ENCODE measurements at regions not wholly inside any gene's neighbourhood (a gene's known extent, or its start where the extent isn't known, plus 50 kb on each side); places are given as distances from the start of the nearest gene placed in this dataset.
"Not testable (repeated sequence)": the region's sequence is repeated elsewhere in the genome, so short reads cannot be mapped to it uniquely, and the experiment has no call there.

DNA sequence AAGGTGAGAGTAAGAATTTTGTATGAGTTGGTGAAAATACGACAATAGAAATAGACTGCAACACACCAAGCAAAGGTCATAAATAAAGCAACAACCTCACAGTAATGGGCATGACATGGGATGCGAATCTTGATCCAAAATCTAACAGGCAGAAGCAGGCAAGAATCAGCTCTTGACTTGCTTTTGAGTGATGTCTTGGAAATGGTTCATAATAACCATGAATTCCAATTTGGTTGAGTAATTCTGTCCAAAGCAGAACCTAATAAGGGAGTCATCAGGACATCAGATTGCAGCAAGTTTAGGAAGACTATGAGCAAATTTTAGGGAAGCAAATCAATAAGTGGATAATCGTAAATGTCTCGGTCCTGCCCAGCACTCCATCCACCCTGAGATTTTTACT, 224.0 kb upstream of the ISX start:
- DNase-seq (ENCODE audit: low spot score) = no peak

DNA sequence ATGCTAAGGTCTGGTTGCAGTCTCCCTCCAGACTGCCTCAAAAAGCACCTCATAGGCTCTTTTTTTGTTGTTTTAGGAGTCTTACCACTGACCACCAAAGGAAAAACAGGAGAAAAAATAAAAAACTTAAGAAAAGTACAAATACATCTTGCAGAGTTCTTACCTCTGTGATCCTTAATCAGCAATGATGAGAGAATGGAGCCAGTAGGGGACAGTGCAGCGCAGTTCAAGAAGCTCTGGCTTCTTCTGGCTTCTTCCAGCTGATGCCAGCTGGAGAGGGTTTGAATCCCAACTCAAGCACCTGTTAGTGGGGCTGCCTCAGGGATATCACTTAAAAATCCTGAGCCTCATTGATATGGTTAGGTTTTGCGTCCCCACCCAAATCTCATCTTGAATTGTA, 223.3 kb upstream of the ISX start:
- DNase-seq (ENCODE audit: low spot score) = no peak

DNA sequence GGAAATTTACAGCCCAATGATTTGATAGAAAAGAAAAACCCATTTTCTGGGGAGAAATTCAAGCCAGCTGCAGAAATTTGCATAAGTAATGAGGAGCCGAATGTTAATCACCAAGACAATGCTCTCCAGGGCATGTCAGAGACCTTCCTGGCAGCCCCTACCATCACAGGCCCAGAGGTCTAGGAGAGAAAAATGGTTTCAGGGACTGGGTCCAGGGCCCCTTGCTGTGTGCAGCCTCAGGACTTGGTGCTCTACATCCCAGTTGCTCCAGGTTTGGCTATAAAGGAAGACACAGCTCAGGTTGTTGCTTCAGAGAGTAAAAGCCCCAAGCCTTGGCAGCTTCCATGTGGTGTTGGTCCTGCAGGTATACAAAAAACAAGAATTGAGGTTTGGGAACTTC, 222.2 kb upstream of the ISX start:
- not testable (repeated sequence) for DNase-seq (ENCODE audit: low spot score)

DNA sequence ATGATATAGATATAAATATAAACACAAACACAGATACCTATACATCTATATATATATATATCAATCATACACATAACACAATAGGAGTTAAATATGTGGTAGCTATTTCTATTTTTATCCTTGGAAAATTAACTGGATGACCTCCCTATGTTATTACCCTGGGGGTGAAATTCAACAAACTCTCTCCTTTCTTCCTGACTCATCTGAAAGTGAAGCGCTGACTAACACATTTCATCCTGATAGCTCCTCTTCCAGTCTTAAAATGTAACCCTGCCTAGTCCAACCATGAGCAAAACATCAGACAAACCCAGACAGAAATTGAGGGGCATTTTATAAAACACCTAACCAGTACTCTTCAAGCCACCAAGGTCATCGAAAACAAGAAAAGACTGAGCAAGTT, 220.6 kb upstream of the ISX start:
- peak; percentile 44 for DNase-seq (ENCODE audit: low spot score)

DNA sequence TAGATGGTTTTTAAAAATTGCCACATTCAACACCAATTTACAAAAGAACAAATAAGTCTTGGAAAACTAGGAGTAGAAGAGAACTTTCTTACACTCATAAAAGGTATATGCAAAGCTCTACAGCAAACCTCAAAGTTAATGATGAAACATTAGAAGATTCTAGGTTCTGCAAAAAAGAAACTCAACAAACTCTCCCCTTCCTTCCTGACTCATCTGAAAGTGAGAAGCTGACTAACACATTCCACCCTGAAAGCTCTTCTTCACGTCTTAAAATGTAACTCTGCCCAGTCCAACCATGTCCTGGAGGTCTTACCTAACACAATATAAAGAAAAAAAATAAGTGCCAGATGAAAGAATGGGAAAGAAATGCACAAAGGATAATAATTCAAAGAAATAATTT, 218.9 kb upstream of the ISX start:
- peak; percentile 44 for DNase-seq (ENCODE audit: low spot score)

DNA sequence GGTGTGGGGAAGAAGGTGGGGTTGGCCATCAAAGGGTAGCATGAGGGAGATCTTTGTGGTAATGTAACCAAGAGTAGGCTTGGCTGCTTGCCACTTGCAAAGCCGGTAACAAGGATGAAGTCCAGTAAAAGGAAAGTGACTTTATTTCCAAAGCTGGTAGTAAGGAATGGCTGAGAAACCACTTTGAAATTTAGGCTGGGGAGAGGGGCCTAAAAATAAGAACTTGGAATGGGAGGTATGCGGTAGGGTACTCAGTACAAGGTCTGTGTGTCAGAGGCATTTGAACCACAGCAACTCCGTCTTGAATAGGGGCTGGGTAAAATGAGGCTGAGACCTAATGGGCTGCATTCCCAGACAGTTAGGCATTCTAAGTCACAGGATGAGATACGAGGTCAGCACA, 216.0 kb upstream of the ISX start:
- no peak for DNase-seq (ENCODE audit: low spot score)

DNA sequence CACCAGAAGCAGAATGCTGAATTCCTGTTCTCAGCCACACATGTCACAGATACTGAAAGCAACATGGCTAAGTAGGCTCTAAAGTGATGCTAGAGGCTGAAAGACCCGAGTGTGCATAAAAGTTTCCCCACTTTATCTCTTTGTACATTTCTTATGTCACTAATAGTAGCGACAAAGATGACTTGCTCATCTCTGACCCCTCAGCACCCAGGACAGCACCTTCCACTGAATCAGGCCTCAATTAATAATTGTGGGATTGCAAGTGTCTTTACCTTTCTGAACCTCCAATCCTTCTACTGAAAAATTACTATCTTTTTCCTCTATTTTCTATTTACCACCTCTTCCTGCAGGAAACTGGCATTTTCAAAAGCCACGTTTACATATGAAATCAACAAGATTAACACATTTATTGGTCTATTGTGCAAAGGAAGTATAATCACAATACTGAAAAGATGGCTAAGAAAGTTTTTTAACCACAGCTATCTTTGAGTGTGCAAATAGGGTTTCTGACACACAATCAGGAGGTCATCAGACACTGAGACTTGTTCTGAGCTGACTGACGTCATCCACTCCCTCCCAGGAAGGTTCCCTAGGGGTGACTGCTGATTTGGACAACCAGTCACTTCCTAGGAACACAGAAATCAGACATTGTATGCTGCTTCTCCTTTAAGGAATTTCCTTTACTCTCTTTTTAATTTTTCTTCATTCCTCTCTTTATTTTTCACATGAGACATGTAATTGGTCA, 213.9 kb upstream of the ISX start:
- no peak for DNase-seq (ENCODE audit: low spot score)

DNA sequence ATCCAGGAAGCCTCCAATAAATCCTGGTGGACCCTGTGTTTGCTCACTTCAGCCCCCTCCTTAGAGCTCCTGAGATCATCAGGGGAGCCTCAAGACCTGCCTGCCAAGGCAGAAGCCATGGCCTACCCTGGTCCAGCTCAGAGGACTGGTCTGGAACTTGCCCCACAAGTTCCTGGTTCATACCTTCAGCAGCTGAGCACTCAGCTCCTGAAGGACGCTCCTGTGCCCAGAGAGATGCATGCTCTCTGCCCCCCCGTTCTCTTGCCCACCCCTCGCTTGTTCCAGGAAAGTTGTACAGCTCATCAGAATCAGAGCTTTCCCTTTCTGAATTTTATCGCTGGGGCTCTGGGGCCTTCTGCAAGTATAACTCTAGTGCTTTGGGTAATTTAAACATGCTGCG, 210.5 kb upstream of the ISX start:
- no peak for DNase-seq (ENCODE audit: low spot score)

DNA sequence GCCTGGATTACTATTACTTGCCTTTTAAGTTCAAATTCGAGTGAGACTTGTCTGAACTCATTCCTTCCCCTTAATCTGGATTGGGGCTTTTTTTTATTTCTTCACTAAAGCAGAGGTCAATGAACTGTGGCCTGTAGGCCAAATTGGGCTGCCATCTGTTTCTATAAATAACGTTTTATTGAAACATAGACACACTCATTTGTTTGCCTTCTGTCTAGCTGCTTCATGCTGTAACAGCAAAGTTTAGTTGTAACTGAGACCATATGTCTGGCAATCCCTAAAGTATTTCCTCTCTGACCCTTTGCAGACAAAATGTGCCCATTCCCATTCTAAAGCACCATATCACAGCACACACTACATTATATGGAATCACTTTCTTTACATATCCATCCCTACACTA, 207.9 kb upstream of the ISX start:
- DNase-seq (ENCODE audit: low spot score) = no peak

DNA sequence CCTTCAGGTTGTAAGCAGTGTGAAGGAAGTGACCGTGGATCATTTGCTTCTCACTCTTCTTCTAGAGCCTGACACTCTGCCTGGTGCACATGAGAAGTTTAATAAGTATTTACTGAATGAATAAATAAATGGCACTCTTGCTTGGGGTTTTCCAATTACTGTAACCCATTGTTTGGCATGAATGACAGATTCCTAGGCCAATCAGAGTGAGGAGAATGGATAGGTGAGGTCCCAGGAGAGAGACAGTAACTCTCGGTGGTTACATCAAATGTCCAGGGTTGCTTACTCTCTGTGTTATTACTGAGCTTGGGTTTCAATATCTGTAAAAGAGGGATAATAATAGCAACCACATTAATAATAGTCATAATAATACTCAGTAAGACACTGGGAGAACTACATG, 204.2 kb upstream of the ISX start:
- no peak for DNase-seq (ENCODE audit: low spot score)

DNA sequence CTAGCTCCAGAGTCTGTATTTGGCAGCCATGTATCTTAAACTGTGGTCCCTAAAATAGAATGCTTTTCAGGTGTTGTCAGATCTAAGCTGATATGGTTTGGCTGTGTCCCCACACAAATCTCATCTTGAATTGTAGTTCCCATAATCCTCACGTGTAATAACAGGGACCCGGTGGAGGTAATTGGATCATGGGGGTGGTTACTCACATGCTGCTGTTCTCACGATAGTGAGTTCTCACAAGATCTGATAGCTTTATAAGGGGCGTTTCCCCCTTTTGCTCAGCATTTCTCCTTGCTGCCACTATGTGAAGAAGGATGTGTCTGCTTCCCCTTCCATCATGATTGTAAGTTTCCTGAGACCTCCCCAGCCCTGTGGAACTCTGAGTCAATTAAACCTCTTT, 199.9 kb upstream of the ISX start:
- DNase-seq (ENCODE audit: low spot score) = no peak

DNA sequence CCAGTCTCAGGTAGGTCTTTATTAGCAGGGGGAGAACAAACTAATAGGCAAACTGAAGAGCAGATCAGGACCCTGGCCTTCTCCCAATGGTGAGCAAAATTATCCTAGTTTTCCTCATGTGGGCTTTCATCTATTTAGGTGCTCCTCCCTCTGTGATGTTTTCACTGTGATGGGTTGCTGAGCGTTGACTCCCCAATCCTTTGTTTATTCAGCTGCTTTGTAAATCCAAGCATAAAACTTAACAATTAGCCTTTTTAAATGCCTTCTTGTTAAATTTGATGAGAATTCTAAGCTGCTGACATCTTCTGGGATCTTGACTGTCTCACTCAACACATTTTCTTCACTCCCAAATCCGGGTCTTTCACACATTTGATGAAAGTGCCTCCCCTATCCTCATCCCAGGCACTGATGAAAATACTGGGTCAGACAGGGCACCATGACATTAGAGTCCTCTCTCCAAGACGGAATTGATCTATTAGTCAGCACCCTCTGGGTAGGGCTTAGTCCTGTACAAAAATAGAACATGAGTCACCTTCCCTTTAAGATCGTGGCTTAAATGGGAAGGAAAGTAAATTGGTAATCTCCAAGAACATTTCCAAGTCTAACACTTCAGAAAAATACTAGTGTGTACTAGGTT, 199.3 kb upstream of the ISX start:
- DNase-seq (ENCODE audit: low spot score) = peak; percentile 74

DNA sequence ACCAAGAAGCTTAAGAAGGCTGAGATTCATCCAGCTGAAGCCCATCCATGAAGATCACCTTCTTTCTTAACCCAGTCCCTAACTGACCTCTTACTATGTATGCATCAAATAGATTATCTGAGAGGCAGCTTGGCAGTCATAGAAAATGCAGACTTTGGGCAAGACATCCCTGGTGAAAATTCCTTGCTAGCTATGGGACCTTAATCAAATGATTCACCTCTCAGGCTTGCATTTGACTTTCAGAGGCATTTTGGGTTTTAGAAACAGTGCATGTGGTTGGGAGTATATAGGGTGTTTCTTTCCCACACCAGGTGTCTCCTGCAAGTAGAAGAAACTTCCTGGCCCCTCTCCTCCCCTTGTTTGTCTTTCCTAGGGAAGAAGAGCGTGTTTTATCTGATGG, 188.5 kb upstream of the ISX start:
- peak; percentile 58 for DNase-seq (ENCODE audit: low spot score)

DNA sequence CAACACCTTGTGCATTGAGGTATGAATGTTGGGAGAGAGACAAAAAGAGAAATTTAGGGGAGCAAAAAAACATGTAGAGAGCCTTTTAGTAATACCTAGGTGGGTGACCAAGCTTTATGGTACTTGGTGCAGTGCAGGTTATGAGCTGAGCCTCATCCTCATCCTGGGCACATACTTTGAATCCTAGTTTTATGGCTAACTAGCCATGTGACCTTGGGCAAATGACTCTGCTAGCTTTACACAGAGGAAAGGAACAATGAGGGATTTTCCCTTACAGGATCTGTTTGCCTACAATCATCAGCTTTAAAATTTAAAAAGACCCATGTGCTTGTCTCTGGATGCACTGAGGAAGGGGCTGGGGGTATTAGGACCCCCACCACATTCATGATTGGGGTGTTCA, 187.8 kb upstream of the ISX start:
- no peak for DNase-seq (ENCODE audit: low spot score)

DNA sequence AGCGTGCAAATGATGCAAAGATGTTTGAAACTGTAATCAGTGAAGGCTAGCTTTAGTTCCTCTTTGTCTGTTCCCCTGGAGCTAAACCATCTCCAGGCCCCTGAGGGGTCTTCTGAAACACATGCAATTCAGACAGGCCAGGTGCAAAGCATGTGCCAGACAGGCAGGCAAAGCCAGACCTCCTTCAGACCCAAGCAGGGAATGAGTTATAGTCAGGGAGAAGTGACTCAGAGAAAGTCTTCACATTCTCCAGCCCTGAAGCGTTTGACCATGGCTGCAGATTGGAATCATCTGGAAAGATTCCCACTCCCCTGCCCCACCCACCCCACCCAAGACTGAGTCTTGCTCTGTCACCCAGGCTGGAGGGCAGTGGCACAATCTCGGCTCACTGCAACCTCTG, 187.0 kb upstream of the ISX start:
- peak; percentile 82 for DNase-seq (ENCODE audit: low spot score)

DNA sequence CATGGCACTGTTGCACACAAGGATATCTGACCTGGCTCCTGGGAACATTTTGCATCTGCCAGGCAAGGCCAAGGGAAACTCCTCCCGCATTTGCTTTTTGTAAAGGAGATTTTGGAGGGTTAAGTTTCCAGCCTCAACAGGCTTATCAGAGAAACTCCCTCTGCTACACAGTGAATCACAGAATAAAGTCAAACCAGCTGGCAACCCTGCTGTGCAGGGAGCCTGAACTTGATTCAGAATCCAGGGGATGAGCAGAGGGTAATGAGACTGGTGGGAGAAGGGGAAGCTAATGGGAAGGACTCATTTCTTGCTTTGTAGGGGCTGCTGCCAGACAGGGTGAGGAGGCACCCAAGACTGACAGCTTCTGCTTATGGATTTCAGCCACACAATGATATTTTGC, 185.3 kb upstream of the ISX start:
- peak; percentile 38 for DNase-seq (ENCODE audit: low spot score)

DNA sequence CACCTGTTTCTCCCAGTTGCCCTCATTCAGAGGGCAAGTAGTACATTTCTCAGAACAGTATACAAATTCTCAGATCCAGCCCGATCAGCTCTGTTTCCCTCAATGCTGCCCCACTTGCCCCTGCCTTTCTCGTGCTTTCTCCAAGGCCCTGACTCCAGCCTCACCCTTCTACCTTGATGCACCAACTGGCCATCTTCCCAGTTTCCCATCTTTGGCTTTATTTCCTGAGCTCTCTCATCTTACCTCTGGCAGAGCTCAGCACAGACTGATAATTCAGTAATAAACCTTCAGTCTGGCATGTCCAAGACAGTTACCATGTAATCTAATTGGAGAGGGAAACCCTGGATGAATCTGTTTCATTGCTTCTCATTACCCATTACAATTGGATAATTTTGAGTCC, 184.5 kb upstream of the ISX start:
- DNase-seq (ENCODE audit: low spot score) = no peak

DNA sequence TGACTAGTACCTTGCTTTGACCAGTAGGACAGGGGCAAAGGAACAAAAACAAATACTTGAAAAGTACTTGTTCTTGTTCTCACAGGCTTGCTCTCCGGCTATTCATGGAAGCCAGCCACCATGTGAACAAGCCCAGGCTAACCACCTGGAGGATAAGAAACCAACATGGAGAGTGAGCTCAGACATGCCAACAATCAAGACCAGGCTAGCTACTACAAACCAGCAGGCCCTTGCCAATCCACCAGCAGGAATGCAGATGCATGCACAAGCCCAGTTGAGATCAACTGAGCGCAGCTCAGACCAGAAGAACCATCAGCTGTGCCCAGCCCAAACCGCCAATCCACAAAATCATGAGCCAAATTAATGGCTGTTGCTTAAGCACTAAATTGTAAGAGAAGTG, 180.1 kb upstream of the ISX start:
- no peak for DNase-seq (ENCODE audit: low spot score)

DNA sequence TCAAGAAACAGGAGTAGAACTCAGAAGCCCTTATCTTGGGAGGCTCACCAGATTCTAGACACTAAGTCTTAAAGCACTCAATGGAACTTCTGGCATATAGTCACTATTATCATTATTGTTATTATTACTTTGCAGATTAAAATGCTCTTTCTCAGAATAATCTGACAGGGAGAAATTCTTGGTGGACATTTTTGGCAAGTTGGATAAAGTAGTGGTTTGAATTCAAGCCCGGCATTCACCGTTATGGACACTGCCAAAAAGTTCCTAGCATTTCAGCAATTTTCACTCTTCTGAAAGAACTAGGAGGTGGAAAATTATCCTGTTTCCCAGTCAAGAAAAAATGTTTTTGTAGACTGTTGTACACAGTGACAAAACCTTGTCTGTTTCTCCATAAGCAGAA, 179.6 kb upstream of the ISX start:
- DNase-seq (ENCODE audit: low spot score) = peak; percentile 60

DNA sequence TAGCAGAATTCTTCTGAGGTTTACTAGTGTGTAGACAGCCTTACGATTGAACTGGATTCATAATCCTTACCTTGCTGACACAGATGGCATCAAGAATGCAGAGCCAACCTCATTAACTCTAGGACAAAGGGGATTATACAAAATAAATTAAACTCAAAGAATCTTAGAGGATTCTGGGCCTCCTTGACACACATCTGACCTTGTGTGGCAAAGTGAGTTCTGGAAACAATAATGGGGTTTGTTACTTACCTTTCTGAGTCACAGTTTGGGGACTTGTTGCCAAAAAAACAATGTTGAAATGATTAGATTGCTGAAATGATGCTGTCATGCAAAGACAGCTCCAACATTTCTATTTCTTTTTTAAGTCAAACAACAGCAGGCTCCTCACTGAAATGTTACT, 179.1 kb upstream of the ISX start:
- DNase-seq (ENCODE audit: low spot score) = peak; percentile 24

DNA sequence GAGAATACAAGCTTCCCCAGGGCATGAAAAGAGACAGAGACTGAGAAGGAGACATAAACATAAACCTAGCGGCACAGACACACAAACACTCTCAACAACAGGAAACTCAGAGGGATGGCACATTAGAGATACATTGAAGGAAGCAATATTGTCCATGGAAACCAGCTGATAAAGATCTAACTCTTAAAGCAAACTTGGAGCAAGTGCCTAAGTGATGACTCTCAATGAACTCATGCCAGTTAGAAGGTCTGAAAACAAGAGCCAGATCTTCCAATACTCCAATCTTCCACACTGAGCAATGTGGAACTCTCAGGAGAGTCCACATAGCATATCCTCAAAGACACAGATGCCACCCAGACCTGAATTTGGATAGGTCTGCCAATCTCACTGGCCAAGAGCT, 168.8 kb upstream of the ISX start:
- DNase-seq (ENCODE audit: low spot score) = peak; percentile 44

DNA sequence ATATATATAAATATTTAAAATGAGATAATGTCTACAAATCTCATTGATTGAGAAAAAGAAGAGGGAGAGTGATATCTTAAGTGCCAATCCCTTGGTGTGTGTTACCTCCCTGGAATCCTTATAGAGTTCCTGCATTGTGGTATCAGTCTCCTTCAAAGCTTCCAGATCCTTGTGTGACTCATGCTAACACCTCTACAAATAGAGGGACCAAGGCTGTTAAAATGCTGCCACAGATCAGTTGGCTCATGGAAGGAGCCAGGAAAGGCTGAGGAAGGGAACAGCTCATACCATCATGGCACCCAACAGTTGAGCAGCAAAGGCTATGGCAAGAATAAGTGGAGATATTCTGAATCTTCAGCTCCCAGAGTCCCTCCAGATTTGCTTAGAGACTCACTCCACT, 163.6 kb upstream of the ISX start:
- DNase-seq (ENCODE audit: low spot score) = no peak

DNA sequence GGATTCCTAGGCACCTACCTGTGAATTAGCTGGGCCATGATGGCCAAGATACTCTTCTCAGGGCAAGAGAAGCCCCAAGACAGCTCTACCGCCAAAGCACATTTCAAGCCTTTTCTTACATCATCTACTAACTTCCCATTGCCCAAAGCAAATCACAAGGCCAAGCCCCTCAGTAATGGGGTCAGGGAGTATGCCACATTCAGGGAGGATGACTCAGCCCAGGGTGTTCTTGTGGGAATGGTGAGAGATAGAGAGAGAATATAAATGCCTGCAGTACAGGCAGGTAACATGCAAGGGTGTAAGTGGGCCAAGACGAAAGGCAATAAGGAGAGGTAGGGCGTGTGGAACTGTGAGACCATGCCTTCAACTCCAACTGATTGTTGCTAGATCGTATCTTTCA, 162.5 kb upstream of the ISX start:
- no peak for DNase-seq (ENCODE audit: low spot score)

DNA sequence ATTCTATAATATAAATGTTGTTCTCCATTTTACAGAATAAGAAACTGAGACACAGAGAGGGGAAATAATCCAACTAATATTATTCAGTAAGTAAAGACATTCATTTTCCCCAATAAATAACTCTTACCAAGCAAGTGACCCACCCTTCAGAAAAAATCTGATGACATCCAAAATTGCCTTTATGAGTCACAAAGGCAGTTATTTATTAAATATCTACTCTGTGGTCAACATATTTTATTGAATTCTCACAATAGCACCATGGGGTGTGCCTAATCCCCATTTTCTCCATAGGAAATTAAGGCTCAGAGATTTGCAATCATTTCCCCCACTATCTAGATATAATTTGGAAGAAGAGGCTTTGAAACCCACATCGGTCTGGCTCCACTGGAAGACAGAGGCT, 161.5 kb upstream of the ISX start:
- DNase-seq (ENCODE audit: low spot score) = peak; percentile 41
